ENCODE measurements at regions not wholly inside any gene's neighbourhood (a gene's known extent, or its start where the extent isn't known, plus 50 kb on each side); places are given as distances from the start of the nearest gene placed in this dataset.

- peaks cover 81% of the 10 kb centered on the region for H3K27me3 Mint-ChIP-seq (ENCODE audit: unreplicated experiment)
- no peak overlapping the region for H3K4me3 Mint-ChIP-seq (ENCODE audit: low read depth, unreplicated experiment)
- TF ChIP-seq CTCF (IDR thresholded peaks at IDR 0.05; ENCODE audit: unreplicated experiment) = no peak
- H3K36me3 Mint-ChIP-seq (ENCODE audit: insufficient read depth, unreplicated experiment) = no peaks in the 10 kb centered on the region
- peak; percentile 24 for DNase-seq
- CTCF ChIA-PET = no interaction called here
- H3K9me3 Mint-ChIP-seq (ENCODE audit: low read depth, unreplicated experiment) = no peaks in the 10 kb centered on the region
- H3K27ac Mint-ChIP-seq (ENCODE audit: unreplicated experiment) = no peak overlapping the region
- intact Hi-C loops (cut with micrococcal nuclease; ENCODE audit: unreplicated experiment) = no loop called here
- BruUV-seq (replicated peaks) = no TSS peak
- peaks cover 10% of the 10 kb centered on the region for H3K4me1 Mint-ChIP-seq (ENCODE audit: low read depth, unreplicated experiment)
Observed at GRCh38 chr3:10627884-10628572, 122.6 kb upstream of the ATP2B2 start.

GRCh38 chr3:10628891-10629670, 123.7 kb upstream of the ATP2B2 start:
- Mint-ChIP-seq H3K27ac (ENCODE audit: unreplicated experiment) (no peak overlapping the region), H3K36me3 (ENCODE audit: insufficient read depth, unreplicated experiment) (no peaks in the 10 kb centered on the region), H3K4me1 (ENCODE audit: low read depth, unreplicated experiment) (peaks cover 10% of the 10 kb centered on the region), H3K9me3 (ENCODE audit: low read depth, unreplicated experiment) (no peaks in the 10 kb centered on the region), H3K27me3 (ENCODE audit: unreplicated experiment) (peaks cover 70% of the 10 kb centered on the region), H3K4me3 (ENCODE audit: low read depth, unreplicated experiment) (no peak overlapping the region)
- BruUV-seq (replicated peaks) = no TSS peak
- no peak for TF ChIP-seq CTCF (IDR thresholded peaks at IDR 0.05; ENCODE audit: unreplicated experiment)
- CTCF ChIA-PET = interaction anchor here (0.6 kb wide), 1 partner anchor 53 kb away, joined by 5 read pairs; no protein-coding TSS in a partner anchor
- intact Hi-C loops (cut with micrococcal nuclease; ENCODE audit: unreplicated experiment) = no loop called here
- no peak for DNase-seq

- no TSS peak for BruUV-seq (replicated peaks)
- intact Hi-C loops (cut with micrococcal nuclease; ENCODE audit: unreplicated experiment) = no loop called here
- no peak for DNase-seq
- Mint-ChIP-seq H3K27ac (ENCODE audit: unreplicated experiment) (no peak overlapping the region), H3K27me3 (ENCODE audit: unreplicated experiment) (peaks cover 65% of the 10 kb centered on the region), H3K9me3 (ENCODE audit: low read depth, unreplicated experiment) (no peaks in the 10 kb centered on the region), H3K4me1 (ENCODE audit: low read depth, unreplicated experiment) (peaks cover 10% of the 10 kb centered on the region), H3K36me3 (ENCODE audit: insufficient read depth, unreplicated experiment) (no peaks in the 10 kb centered on the region), H3K4me3 (ENCODE audit: low read depth, unreplicated experiment) (no peak overlapping the region)
- TF ChIP-seq CTCF (IDR thresholded peaks at IDR 0.05; ENCODE audit: unreplicated experiment) = no peak
- CTCF ChIA-PET = no interaction called here
Observed at GRCh38 chr3:10629671-10630040, 124.3 kb upstream of the ATP2B2 start.

GRCh38 chr3:10631224-10631623, 125.8 kb upstream of the ATP2B2 start:
- no peaks in the 10 kb centered on the region for H3K36me3 Mint-ChIP-seq (ENCODE audit: insufficient read depth, unreplicated experiment)
- no peak overlapping the region for H3K4me3 Mint-ChIP-seq (ENCODE audit: low read depth, unreplicated experiment)
- peaks cover 10% of the 10 kb centered on the region for H3K4me1 Mint-ChIP-seq (ENCODE audit: low read depth, unreplicated experiment)
- no peak for DNase-seq
- peaks cover 49% of the 10 kb centered on the region for H3K27me3 Mint-ChIP-seq (ENCODE audit: unreplicated experiment)
- intact Hi-C loops (cut with micrococcal nuclease; ENCODE audit: unreplicated experiment) = no loop called here
- no peaks in the 10 kb centered on the region for H3K9me3 Mint-ChIP-seq (ENCODE audit: low read depth, unreplicated experiment)
- TF ChIP-seq CTCF (IDR thresholded peaks at IDR 0.05; ENCODE audit: unreplicated experiment) = no peak
- BruUV-seq (replicated peaks) = no TSS peak
- H3K27ac Mint-ChIP-seq (ENCODE audit: unreplicated experiment) = no peak overlapping the region
- CTCF ChIA-PET = no interaction called here
